HepG2 (cell line): ENCODE measurements at regions not wholly inside any gene's neighbourhood (a gene's known extent, or its start where the extent isn't known, plus 50 kb on each side); places are given as distances from the start of the nearest gene placed in this dataset.

Source experiments
- ATAC-seq: fragments of 200-7000 bp; cut with Tn5 transposase; 3 replicates; pipeline ENCODE4 v1.9.1; 2020; ENCODE audit warnings: mild to moderate bottlenecking, moderate library complexity
- BruUV-seq: library from RNA; stranded (reverse); fragments of 400-500 nt; replicated peaks from 2 replicates; lab custom pipeline; 2021; lab: Mats Ljungman, UMichigan
- CTCF ChIA-PET: fragments of 300-600 bp; formaldehyde crosslinking; extraction: SDS; loops from one replicate; lab custom pipeline; 2021; ENCODE audit warnings: low total read pairs, inconsistent platforms, low intra/inter-chr PET ratio; lab: Yijun Ruan, JAX
- POLR2A ChIA-PET: fragments of 350-600 bp; sonication (Branson Sonifier 250); formaldehyde crosslinking; loops from one replicate; lab custom pipeline; 2020; ENCODE audit warnings: antibody characterized with exemption, inconsistent platforms; lab: Yijun Ruan, JAX
- DNase-seq: peaks from one replicate; pipeline ENCODE4 v3.0.0-alpha.2; 2015; ENCODE audit warnings: low spot score
- FAIRE-seq: peaks from 3 replicates; lab custom pipeline; 2011; peaks lifted over from hg19 to GRCh38; lab: Jason Lieb, UNC
- H2AFZ ChIP-seq: one replicate; pipeline ENCODE4 v1.6.1; 2011; ENCODE audit warnings: low read length, inconsistent platforms
- H3K27ac ChIP-seq: fragments of 300-600 bp; 3 replicates; pipeline ENCODE4 v1.8.0; 2011; ENCODE audit warnings: mixed run types, mild to moderate bottlenecking, mixed read lengths, low read length, inconsistent platforms; ENCODE audit not compliant: insufficient read depth; ENCODE audit errors: extremely low read length
- H3K27me3 ChIP-seq, 2 experiments: fragments of 200-600 bp in 1 of 2; 2 replicates in 1 of 2; 3 replicates in 1 of 2; pipeline versions ENCODE4 v1.6.0 to v1.8.0; 2011; ENCODE audit warnings: low read length in 2 of 2, mild to moderate bottlenecking in 2 of 2, moderate library complexity in 2 of 2, inconsistent platforms in 1 of 2; ENCODE audit not compliant: insufficient read depth in 2 of 2, control insufficient read depth in 1 of 2
- H3K36me3 ChIP-seq, 2 experiments: fragments of 200-600 bp in 1 of 2; replicated peaks in 1 of 2; 2 replicates in 1 of 2; 3 replicates in 1 of 2; pipeline versions ENCODE4 v1.5.1 to v1.8.0; 2011; ENCODE audit warnings: low read length in 2 of 2, inconsistent platforms in 1 of 2; ENCODE audit not compliant: insufficient read depth in 2 of 2, control insufficient read depth in 1 of 2
- H3K4me1 ChIP-seq: 2 replicates; pipeline ENCODE4 v1.5.1; 2012; ENCODE audit warnings: low read length, inconsistent platforms; ENCODE audit not compliant: insufficient read depth
- H3K4me2 ChIP-seq: 2 replicates; pipeline ENCODE4 v1.6.0; 2011; ENCODE audit warnings: low read depth, low read length, inconsistent platforms
- H3K4me3 ChIP-seq, 3 experiments: fragments of 200-600 bp in 1 of 3; sonication (generic), shearing (Covaris generic) in 1 of 3; replicated peaks in 1 of 3; 2 replicates each; pipeline ENCODE4 v1.5.1; 2011 to 2016; ENCODE audit warnings: low read length in 3 of 3, inconsistent platforms in 2 of 3, low read depth in 2 of 3, mild to moderate bottlenecking in 2 of 3, control low read depth in 1 of 3, mixed read lengths in 1 of 3; ENCODE audit not compliant: insufficient read depth in 1 of 3
- H3K79me2 ChIP-seq: one replicate; pipeline ENCODE4 v1.6.1; 2011; ENCODE audit warnings: low read length, inconsistent platforms; ENCODE audit not compliant: insufficient read depth
- H3K9ac ChIP-seq: 2 replicates; pipeline ENCODE4 v1.6.0; 2011; ENCODE audit warnings: mild to moderate bottlenecking, low read depth, low read length, inconsistent platforms; ENCODE audit not compliant: insufficient read depth
- H3K9me3 ChIP-seq: 2 replicates; pipeline ENCODE4 v1.5.1; 2012; ENCODE audit warnings: mild to moderate bottlenecking, low read length
- H4K20me1 ChIP-seq: 2 replicates; pipeline ENCODE4 v1.6.0; 2011; ENCODE audit warnings: inconsistent platforms, mild to moderate bottlenecking, low read length, moderate library complexity; ENCODE audit not compliant: insufficient read depth
- ARID2 ChIP-seq: sonication (generic); formaldehyde crosslinking; IDR thresholded peaks from 2 replicates; pipeline ENCODE4 v1.8.1; 2022; ENCODE audit warnings: mild to moderate bottlenecking, missing genetic modification reagents, borderline replicate concordance
- ARID4A ChIP-seq: sonication (generic); formaldehyde crosslinking; IDR thresholded peaks from 2 replicates; pipeline ENCODE4 v1.5.0; 2020; ENCODE audit warnings: mild to moderate bottlenecking, missing genetic modification reagents, borderline replicate concordance
- HES4 ChIP-seq: sonication (generic); formaldehyde crosslinking; IDR thresholded peaks from 2 replicates; pipeline ENCODE4 v1.9.0; 2021; ENCODE audit warnings: mild to moderate bottlenecking, missing genetic modification reagents, borderline replicate concordance
- HMGXB3 ChIP-seq: sonication (generic); formaldehyde crosslinking; IDR thresholded peaks from 2 replicates; pipeline ENCODE4 v1.4.0; 2020; ENCODE audit warnings: missing genetic modification reagents, borderline replicate concordance
- MATR3 ChIP-seq: sonication (generic); formaldehyde crosslinking; IDR thresholded peaks from 2 replicates; pipeline ENCODE4 v1.4.0; 2020; ENCODE audit warnings: missing genetic modification reagents
- MBD4 ChIP-seq: IDR thresholded peaks from 2 replicates; pipeline ENCODE4 v1.6.1; 2012; ENCODE audit warnings: low read length, inconsistent platforms, borderline replicate concordance
- MED13 ChIP-seq: sonication (generic); formaldehyde crosslinking; IDR thresholded peaks from 2 replicates; pipeline ENCODE4 v1.5.0; 2020; ENCODE audit warnings: missing genetic modification reagents
- PRDM4 ChIP-seq: sonication (generic); formaldehyde crosslinking; IDR thresholded peaks from 2 replicates; pipeline ENCODE4 v1.9.0; 2021; ENCODE audit warnings: missing genetic modification reagents, borderline replicate concordance
- ZNF639 ChIP-seq: conservative IDR thresholded peaks from 2 replicates; pipeline ENCODE4 v1.6.1; 2018; ENCODE audit warnings: missing genetic modification reagents
- ZNF768 ChIP-seq: sonication (generic); formaldehyde crosslinking; IDR thresholded peaks from 2 replicates; pipeline ENCODE4 v1.4.0; 2020; ENCODE audit warnings: missing genetic modification reagents
- WGBS: methylation state at CpG from one replicate; pipeline ENCODE4 v1.1.6; 2017; ENCODE audit warnings: low lambda C conversion rate; 5-methylcytosine and 5-hydroxymethylcytosine counted together
- in situ Hi-C: cut with HindIII; loops from 2 replicates; pipeline ENCODE4 v1.10.0; 2017; ENCODE audit warnings: low pct_unique_long_range_greater_than_20kb; ENCODE audit not compliant: extremely low pct_ligation_motif_present
- intact Hi-C: fragments of 100-400 bp; cut with micrococcal nuclease; formaldehyde crosslinking; loops from one replicate; pipeline ENCODE4 v1.10.0; 2022; ENCODE audit not compliant: unreplicated experiment
- TF ChIP-seq, protein P1 (sequence below): IDR thresholded peaks from 2 replicates; pipeline ENCODE4 v1.6.1; 2016; ENCODE audit warnings: missing compliant biosample characterization, missing genetic modification reagents, borderline replicate concordance

DNA sequence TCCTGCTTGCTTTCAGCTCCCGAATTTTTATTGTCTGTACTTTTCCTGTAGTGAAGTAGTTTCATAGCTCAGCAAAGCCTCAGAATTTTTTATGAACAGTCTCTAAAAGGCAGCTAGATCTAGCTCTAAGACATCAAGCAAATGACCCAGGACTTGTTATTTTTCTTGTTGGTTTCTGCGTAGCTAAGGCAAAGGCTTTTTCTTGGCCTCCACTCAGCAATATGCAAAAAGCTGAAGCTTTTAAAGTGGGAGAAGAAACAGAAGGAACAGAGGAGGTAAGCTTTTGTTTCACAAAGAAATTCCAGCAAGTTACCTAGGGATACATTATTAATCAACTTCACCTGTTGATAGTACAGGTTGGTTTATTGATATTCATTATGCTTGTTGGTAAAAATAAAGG, 235.9 kb downstream of the PCDH20 start:
- H3K4me2 ChIP-seq, result no peak overlapping the region
- H3K36me3 ChIP-seq, result no peaks in the 10 kb centered on the region
- intact Hi-C loops, result no loop called here
- H3K9ac ChIP-seq, result no peak overlapping the region
- H3K9me3 ChIP-seq, result no peaks in the 10 kb centered on the region
- no TSS peak for BruUV-seq
- no peak overlapping the region for H3K27ac ChIP-seq
- FAIRE-seq (no peak), DNase-seq (no peak), ATAC-seq (no peak)
- WGBS, result 27% methylated on average over 2 of the region's 2 CpGs
- no peaks in the 10 kb centered on the region for H3K4me1 ChIP-seq
- no peaks in the 10 kb centered on the region for H3K79me2 ChIP-seq
- H3K27me3 ChIP-seq, result no peaks in the 10 kb centered on the region
- no peak overlapping the region for H2AFZ ChIP-seq
- in situ Hi-C loops, result no loop called here
- H4K20me1 ChIP-seq, result no peaks in the 10 kb centered on the region
- ChIA-PET CTCF (no interaction called here), POLR2A (no interaction called here)
- no peak overlapping the region for H3K4me3 ChIP-seq
- TF ChIP-seq MATR3 (CRISPR knock-in tag) (no peak), PRDM4 (CRISPR knock-in tag) (no peak), HMGXB3 (no peak), MED13 (CRISPR knock-in tag) (no peak), HES4 (no peak), ARID4A (CRISPR knock-in tag) (no peak), ZNF639 (CRISPR knock-in tag) (no peak), ZNF768 (no peak), MBD4 (no peak), ARID2 (CRISPR knock-in tag) (no peak)
- TF ChIP-seq, protein P1, sequence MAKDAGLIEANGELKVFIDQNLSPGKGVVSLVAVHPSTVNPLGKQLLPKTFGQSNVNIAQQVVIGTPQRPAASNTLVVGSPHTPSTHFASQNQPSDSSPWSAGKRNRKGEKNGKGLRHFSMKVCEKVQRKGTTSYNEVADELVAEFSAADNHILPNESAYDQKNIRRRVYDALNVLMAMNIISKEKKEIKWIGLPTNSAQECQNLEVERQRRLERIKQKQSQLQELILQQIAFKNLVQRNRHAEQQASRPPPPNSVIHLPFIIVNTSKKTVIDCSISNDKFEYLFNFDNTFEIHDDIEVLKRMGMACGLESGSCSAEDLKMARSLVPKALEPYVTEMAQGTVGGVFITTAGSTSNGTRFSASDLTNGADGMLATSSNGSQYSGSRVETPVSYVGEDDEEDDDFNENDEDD, result no peak
